HepG2 (cell line): ENCODE measurements at regions not wholly inside any gene's neighbourhood (a gene's known extent, or its start where the extent isn't known, plus 50 kb on each side); places are given as distances from the start of the nearest gene placed in this dataset.

Experiments used
- U2AF1 ChIP-seq: fragments of 200-400 bp; formaldehyde crosslinking; optimal IDR thresholded peaks from 2 replicates; pipeline ENCODE3; 2017; ENCODE audit warnings: mild to moderate bottlenecking, low read depth, low read length
- ZFP62 ChIP-seq: sonication (generic); formaldehyde crosslinking; IDR thresholded peaks from 2 replicates; pipeline ENCODE4 v1.4.0; 2020; ENCODE audit warnings: missing genetic modification reagents
- TF ChIP-seq, protein P1 (sequence below): sonication (generic); formaldehyde crosslinking; IDR thresholded peaks from 2 replicates; pipeline ENCODE4 v1.4.0; 2020; ENCODE audit warnings: mild to moderate bottlenecking, missing genetic modification reagents
- TF ChIP-seq, protein P2 (sequence below): sonication (generic); formaldehyde crosslinking; IDR thresholded peaks from 2 replicates; pipeline ENCODE4 v1.4.0; 2020; ENCODE audit warnings: mild to moderate bottlenecking, missing genetic modification reagents

DNA sequence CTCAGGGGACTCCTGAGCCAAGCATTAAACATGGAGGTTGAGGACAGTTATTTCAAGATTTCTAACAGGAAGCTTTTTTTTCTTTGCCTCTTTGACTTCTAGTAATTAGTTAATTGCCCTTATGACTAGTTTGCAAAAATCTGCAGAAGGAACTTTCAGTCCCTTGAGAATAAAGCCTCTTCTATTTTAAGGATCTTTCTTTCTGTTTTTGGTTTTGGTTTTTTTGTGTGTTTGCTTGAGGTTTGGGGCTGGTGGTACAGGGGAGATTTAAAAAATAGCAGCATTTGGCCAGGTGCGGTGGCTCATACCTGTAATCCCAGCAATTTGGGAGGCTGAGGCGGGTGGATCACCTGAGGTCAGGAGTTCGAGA lies 259.3 kb downstream of the BMP7 start (continued):
- TF ChIP-seq ZFP62 (CRISPR knock-in tag), result no peak
- TF ChIP-seq, protein P1, sequence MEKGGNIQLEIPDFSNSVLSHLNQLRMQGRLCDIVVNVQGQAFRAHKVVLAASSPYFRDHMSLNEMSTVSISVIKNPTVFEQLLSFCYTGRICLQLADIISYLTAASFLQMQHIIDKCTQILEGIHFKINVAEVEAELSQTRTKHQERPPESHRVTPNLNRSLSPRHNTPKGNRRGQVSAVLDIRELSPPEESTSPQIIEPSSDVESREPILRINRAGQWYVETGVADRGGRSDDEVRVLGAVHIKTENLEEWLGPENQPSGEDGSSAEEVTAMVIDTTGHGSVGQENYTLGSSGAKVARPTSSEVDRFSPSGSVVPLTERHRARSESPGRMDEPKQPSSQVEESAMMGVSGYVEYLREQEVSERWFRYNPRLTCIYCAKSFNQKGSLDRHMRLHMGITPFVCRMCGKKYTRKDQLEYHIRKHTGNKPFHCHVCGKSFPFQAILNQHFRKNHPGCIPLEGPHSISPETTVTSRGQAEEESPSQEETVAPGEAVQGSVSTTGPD (CRISPR knock-in tag), result no peak
- TF ChIP-seq, protein P2, sequence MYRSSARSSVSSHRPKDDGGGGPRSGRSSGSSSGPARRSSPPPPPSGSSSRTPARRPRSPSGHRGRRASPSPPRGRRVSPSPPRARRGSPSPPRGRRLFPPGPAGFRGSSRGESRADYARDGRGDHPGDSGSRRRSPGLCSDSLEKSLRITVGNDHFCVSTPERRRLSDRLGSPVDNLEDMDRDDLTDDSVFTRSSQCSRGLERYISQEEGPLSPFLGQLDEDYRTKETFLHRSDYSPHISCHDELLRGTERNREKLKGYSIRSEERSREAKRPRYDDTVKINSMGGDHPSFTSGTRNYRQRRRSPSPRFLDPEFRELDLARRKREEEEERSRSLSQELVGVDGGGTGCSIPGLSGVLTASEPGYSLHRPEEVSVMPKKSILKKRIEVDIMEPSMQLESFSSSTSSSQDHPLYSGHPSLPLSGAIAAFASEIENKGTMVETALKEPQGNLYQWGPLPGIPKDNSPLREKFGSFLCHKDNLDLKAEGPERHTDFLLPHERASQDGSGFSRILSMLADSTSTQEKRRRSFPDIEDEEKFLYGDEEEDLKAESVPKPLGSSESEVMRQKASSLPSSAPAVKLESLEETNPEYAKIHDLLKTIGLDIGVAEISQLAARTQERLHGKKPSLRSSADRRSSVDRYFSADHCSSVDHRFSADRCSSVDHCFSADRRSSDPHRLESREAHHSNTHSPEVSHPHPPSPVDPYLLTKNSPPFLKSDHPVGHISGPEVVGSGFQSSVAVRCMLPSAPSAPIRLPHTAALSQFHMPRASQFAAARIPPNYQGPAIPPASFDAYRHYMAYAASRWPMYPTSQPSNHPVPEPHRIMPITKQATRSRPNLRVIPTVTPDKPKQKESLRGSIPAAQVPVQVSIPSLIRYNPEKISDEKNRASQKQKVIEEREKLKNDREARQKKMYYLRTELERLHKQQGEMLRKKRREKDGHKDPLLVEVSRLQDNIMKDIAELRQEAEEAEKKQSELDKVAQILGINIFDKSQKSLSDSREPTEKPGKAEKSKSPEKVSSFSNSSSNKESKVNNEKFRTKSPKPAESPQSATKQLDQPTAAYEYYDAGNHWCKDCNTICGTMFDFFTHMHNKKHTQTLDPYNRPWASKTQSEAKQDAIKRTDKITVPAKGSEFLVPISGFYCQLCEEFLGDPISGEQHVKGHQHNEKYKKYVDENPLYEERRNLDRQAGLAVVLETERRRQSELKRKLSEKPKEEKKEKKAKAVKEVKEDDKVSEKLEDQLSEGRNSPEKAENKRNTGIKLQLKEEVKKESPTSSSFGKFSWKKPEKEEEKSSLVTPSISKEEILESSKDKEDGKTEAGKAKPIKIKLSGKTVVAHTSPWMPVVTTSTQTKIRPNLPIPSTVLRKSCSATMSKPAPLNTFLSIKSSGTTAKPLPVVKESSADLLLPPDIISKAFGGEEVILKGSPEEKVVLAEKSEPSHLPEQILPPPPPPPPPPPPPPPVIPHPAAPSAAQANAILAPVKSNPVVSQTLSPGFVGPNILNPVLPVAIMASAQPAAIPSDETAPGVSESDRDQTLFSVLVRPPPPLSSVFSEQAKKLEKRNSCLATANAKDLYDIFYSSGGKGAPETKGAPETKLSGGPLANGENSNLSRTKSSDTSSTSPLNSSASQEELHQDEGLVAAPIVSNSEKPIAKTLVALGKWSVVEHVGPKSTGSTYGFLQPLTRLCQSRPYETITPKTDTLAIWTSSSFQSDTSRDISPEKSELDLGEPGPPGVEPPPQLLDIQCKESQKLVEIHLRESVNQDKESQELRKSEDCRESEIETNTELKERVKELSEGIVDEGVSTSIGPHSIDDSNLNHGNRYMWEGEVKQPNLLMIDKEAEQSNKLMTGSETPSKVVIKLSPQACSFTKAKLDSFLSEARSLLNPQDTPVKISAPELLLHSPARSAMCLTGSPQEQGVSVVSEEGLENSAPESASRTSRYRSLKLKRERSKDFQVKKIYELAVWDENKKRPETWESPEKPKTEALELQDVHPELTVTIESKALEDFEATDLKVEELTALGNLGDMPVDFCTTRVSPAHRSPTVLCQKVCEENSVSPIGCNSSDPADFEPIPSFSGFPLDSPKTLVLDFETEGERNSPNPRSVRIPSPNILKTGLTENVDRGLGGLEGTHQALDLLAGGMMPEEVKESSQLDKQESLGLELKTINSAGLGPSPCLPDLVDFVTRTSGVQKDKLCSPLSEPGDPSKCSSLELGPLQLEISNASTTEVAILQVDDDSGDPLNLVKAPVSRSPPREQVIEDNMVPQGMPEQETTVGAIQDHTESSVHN (CRISPR knock-in tag), result no peak
- TF ChIP-seq U2AF1, result no peak
